CMK (cell line): ENCODE measurements at regions not wholly inside any gene's neighbourhood (a gene's known extent, or its start where the extent isn't known, plus 50 kb on each side); places are given as distances from the start of the nearest gene placed in this dataset.

Experiments used
- DNase-seq: peaks from one replicate; pipeline ENCODE4 v3.0.0-alpha.2; 2010; ENCODE audit warnings: low read depth

DNA sequence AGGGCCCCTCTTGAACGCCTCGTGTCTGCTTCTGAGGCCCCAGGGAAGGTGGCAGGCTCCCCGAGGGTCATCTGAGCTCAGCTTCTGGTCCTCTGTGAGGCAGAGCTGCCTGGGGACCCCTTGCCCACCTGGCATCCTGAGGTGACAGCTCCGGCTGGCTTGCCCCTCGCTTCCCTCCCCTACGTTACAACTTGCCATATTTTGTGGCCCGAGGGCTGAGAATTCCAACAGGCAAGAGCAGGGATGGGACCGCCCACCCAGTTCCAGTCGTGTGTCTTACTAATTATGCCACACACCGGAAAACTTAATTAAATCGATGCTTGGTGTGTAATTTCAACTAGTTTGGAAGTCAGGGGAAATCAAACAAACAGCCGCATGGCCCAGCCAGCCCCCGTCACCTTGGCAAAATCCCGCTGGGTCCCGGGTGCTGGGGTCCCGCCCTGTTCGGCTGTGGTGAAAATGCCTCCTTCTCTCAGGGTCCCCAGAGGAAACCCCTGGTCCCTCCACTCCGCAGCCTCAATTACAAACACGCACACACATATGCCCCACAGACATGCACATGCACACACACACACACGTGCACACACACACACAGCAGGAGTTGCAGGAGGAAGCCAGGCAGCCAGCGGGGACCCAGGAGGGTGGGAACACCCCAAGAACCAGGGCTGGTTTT is 221.0 kb upstream of the IER5L start:
- DNase-seq, result no peak

DNA sequence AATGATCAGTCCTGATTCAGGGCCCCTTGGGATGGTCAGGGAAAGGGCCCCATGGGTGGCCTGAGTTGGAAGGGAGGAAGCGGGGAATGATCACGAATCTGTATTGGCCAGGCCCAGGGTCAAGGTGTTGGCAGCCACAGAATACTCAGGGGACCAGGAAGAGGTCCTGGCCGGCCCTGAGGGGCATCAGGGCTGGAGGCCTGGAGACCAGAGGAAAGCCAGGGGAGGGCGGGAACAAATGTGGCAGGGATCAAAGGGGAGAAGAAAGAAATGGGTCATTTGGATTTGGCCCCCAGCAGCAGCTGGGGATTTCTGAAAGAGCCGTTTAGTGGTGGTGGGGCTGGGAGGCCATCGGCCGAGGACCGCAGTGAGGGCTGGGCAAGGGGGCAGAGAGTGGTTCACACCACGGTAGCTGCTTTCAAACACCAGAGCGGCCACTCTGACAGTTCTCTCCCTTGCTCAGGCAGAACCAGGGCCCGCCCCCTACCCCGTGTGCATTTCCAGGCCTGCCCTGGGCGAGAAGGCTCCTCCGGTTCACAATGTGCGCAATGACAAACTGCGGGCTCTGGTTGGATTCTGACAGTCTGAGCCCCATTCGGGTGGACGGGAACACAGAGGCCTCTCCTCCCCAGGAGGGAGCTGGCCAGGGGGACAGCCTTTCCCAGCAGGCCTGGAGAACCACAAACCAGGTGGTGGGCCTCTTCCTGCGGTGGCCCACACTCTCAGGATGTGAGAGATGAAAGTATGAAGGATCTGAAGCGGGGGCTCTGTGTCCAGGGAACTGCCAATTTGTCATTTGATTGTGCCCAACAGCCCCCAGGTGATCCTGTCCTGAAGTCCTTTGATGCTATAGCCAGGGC is 220.3 kb upstream of the IER5L start:
- no peak for DNase-seq

- no peak for DNase-seq
Measured at GRCh38 chr9:129397335-129397734, 219.3 kb upstream of the IER5L start.

DNA sequence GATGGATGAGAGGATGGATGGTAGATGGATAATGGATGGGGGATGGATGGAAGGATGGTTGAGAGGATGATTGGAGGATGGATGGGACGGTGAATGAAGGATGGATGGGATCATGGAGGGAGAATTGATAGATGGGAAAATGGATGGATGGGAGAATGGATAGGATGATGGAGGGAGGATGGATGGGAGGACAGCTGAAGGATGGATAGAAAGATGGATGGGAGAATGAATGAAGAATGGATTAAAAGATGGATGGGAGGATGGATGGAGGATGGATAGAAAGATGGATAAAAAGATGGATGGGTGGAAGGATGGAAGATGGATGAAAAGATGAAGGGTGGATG is 218.3 kb upstream of the IER5L start:
- DNase-seq, result no peak

DNA sequence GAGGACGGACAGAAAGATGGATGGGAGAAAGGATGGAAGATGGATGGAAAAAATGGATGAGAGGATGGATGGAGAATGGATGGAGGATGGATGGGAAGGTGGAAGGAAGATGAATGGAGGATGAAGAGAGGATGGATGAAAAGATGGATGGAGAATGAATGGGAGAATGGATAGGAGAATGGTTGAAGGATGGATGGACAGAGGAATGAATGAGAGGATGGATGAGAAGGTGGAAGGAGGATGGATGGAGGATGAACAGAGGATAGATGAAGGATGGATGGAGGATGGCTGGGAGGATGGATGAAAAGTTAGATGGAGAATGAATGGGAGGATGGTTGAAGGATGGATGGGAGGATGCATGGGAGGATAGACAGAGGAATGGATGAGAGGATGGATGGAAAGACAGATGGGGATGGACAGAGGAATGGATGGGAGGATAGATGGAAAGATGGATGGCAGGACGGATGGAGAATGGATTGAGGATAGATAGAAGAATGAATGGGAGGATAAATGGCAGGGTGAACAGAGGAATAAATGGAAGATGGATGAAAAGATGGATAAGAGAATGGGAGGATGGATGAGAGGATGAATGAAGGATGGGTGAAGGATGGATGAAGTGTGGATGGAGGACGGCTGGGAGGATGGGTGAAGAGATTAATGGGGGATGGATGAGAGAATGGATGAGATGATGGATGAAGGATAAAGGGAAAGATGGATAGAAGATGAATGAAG is 217.7 kb upstream of the IER5L start:
- DNase-seq, result no peak

DNA sequence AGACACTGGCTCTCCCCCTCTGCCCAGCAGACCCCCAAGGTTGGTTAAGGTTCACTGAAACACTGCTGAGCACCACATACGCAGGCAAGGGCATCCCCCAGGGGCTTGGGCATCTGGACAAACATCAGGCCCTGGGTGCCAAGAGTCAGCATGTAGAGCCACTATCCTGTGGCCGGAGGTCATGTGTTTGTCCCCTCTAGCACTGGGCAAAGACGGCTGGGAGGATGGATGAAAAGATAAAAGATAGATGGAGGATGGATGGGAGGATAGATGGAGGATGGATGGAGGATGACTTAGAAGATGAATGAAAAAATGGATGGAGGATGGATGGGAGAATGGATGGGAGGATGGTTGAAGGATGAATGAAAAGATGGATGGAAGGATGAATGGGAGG is 216.8 kb upstream of the IER5L start:
- DNase-seq, result no peak

DNA sequence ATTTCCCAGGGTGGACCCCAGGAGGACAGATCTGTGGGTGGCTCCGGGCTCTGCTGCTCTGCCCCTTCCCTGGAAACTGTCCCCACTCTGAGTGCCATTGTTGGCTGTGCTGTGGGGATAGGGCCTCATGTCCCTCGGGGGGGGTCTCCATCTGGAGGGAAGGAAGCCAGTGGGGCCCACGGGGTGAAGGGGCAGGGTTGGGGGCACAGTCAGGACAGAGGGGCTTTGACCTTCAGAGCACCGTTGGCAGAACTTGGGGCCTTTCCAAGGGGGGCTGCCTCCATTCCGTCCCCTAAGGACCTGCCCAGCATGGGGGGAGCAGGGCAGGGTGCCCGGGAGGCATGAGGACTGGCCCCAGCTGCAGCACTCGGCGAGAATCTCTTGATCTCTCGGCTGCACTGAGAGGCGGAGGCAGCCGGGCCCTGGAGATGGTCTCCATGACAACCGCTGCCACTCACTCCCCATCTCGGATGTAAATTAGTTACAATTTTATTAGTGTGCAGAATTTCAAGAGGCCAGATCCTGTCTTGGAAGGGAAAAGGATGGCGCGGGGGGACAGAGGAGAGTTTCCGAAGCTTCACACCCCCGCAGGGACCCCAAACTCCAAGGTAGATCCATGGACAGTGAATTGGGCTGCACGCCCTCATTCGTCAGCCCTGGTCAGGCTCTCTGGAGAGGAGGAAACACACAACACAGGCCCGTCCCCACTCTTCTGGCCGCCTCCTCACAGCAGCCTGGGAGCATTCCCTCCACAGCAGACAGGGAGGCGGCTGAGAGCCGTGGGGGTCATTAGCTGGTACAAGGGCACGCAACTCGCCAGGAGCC is 216.2 kb upstream of the IER5L start:
- no peak for DNase-seq

DNA sequence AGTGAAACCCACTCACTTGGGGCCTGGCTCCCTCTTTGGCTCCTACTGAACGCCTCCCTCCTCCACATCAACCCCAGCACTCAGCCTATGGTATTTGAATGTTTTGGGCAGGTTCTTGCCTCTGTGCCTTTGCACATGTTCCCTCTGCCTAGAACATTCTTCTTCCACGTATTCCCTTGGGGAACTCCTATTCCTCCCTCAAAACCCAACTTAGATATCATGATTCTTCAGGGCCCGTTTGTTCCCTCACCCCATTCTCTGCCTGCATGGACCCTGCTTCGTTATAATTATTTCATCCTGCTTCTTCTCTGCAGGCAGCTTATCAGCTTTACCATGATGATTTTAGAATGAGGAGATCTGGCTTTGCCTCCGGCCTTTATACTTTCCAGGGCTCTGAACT is 215.0 kb upstream of the IER5L start:
- DNase-seq, result no peak

- no peak for DNase-seq
Measured at GRCh38 chr9:129392093-129392541, 214.1 kb upstream of the IER5L start.

GRCh38 chr9:129391221-129391661 is 213.2 kb upstream of the IER5L start:
- DNase-seq, result no peak

- DNase-seq, result no peak
Measured at GRCh38 chr9:129390541-129390940, 212.5 kb upstream of the IER5L start.

DNA sequence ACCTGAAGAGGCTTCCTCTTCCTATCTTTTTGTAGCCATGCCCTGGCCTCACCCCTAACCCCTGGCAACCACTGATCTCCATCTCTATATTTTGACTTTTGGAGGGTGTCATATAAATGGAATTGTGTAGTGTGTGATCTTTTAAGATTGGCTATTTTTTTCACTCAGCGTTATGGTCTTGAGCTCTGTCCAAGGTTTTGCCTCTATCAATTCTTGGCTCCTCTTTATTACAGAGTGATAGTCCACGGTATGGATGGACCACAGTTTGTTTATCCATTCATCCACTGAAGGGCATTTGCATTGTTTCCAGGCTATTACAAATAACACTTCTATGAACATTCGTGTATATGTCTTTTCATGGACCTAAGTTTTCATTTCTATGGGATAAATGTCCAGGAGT is 209.8 kb upstream of the IER5L start:
- DNase-seq, result no peak

DNA sequence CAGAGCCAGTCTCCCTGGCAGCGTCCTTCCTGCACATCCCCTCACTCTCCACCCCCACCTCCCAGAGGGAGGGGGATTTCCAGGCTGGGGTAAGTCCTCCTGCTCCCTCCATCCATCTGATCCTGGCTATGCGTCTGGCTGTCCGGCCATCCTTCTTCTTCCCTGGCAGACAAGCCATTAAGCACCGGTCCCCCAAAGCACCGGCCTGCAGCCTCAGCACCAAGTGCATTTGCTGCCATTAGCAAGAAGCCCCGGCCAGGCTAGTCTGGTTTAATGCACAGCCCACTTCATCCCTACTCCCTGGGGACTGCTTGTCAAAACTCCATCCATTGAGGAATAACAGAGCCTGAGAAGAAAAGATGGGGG is 208.7 kb upstream of the IER5L start:
- DNase-seq, result no peak

- no peak for DNase-seq
Measured at GRCh38 chr9:129385211-129385934, 207.3 kb upstream of the IER5L start.

DNA sequence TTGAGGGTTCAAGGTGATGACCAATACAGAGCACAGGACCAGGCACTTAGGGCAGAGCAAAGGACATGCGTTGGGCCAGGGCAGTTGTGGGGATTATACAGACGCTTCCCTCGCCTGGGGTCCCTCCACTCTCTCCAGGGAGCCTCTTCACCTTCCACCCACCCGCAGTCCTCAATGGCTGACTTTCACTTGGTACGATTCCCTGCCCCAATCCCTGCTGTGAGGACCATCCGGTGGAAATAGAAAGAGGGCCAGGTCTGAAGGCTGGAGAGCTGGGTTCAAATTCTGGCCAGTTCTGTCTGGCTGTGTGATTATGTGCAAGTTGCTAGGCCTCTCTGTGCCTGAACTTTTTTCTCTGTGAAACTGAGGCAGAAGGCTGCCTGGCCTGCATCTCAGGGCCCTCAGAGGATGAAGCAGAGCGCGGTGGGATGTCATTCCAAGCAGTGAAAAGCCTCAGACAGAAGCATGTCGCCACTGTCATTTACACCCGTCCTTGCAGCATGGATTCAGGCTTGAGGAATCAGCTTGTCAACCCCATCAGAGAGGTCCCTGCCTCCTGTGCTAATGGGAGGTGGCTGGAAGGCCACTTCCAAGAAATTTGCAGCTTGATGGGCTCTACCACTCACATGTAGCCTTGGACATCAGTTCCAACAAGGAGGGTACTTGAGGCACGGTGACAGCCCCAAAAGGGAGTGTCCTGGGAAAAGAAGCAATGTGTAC is 206.6 kb upstream of the IER5L start:
- DNase-seq, result no peak

DNA sequence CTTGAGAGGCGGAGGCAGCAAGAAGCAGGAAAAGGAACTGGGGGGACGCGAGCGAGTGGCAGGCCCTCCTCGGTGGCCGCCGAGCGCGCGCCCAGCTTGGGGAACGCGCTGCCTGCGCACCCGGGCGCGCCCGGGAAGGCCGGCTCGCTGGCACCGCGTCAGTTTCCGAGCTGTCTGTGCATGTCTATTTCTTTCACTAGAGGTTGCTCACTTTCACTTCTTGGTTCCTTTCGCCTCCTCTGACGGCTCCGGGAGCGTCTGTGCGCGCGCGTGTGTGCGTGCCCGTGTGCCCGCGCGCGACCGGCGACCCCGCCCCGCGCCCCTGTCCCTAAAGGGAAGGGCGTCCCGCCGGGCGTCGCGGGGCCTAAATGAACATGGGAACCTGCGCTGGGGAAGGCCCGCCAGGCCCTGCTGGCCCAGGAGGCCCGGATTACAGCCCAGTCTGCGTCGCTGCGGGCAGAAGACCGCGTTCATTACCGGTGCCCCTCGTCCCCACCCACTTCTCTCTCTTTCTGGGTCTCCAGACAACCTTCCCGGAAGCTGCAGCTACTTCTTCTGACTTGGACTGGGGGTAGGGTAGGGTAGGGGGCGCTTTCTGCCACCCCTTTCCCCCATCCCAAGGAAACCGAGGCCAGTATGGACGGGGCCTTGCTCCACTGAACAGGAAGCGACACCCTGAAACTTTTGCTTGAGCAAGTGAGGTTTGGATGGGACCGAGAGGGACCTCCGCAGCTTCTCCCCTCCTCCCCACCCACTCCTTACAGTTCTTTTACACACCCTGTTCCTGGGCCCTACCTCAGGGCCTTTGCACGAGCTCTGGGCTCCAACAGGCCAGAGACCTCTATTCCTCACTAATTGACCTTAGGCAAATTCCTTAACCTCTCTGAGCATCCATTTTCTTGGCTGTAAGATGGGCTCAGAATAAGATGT is 205.8 kb upstream of the IER5L start:
- DNase-seq, result peak; percentile 69

GRCh38 chr9:129383019-129383560 is 205.0 kb upstream of the IER5L start:
- DNase-seq, result no peak

DNA sequence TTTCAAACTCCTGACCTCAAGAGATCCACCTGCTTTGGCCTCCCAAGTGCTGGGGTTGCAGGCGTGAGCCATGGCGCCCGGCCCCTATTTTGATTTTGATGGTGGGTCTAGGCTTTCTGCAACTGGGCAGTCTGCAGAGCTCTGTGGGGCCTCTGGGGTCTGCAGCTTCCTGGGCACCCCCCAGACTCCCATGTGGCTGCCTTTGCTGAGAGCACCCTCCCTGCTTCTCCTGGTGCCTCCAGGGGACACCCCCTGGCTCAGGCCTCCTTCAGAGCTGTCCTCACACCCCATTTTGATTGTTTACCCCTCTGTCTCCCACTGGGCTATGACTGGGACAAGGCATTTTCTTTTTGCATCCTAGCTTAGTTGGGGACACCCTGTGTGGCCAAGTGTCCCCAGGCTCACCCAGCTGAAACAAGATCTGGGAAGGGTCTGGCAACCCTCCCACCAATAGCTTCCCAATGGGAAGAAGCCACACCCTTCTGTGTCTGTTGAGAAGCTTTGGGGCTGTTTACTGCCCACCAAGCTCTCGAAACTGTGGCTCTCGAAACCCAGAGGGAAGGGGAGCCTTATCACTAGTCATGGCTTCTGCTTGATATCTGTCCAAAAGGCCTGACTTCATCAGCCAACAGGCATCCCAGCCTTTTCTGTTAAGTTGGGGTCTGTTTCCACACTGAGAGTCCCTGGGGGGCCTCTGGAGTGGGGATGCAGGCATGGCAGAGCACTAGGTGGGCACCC is 204.4 kb upstream of the IER5L start:
- no peak for DNase-seq
